H7 (cell line): ENCODE measurements at regions not wholly inside any gene's neighbourhood (a gene's known extent, or its start where the extent isn't known, plus 50 kb on each side); places are given as distances from the start of the nearest gene placed in this dataset.

ENCODE experiments used
- DNase-seq: peaks from one replicate; pipeline ENCODE4 v3.0.0; 2012
- H3K27me3 ChIP-seq: 2 replicates; pipeline ENCODE4 v1.6.0; 2011; ENCODE audit warnings: mild to moderate bottlenecking, low read length; ENCODE audit not compliant: control insufficient read depth, insufficient read depth
- H3K36me3 ChIP-seq: replicated peaks from 2 replicates; pipeline ENCODE4 v1.5.1; 2011; ENCODE audit warnings: low read length; ENCODE audit not compliant: control insufficient read depth, insufficient read depth
- H3K4me3 ChIP-seq: 2 replicates; pipeline ENCODE4 v1.5.1; 2011; ENCODE audit warnings: low read depth, mild to moderate bottlenecking, control low read depth, low read length, moderate library complexity; ENCODE audit not compliant: insufficient read depth

DNA sequence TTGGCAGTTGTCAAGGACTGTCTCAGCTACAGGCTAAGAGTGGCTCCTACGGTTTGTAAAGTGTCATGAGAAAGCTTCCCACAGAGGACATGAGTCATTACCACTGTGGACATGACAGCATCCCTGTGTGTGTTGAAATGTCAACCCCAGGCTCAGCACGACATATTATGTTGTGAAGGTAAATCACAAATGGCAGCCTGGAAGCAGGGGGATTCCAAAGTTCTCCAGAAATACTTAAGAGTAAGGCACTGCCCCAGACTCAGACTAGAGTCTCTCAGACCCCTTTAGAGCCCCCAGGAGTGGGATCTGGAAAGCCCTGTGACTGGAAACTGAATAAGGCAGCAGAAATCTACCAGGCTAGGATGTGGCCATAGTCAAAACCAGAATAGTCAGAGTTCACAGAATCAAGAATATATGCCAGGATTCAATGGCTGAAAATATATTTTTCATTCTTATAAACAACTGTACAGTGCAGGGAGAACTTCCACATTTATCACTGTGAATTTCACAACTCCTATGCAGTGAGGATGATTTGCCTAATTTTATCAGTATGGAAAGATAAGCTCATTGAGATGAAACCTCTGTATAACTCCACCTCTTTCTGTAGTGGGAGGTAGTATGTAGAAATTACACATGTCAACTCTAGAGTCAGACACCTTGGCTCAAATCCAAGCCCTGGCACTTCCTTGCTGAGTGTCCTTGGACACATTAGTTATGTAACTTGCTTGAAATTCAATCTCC lies 237.1 kb upstream of the CFAP20DC start:
- Histone ChIP-seq H3K27me3 (no peaks in the 10 kb centered on the region), H3K36me3 (no peaks in the 10 kb centered on the region), H3K4me3 (no peak overlapping the region)
- no peak for DNase-seq

DNA sequence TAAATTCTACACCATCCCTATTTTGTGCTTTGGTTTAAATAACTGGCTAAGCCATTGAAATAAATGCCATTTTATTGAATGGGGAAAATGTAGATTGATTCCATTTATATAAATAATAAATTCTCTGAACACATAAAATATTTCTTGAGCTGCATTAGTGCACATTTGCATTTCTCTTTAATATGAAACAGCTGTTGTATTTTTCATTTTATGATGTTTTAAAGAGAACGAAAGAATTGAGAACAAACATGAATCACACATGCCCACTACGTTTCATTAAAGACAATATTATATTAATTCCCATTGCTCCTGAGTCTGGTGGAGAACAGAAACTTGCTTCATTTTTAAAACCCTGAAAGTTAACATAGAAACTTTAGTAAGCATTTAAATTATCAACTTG lies 235.7 kb upstream of the CFAP20DC start:
- Histone ChIP-seq H3K36me3 (no peaks in the 10 kb centered on the region), H3K4me3 (no peak overlapping the region), H3K27me3 (no peaks in the 10 kb centered on the region)
- no peak for DNase-seq

DNA sequence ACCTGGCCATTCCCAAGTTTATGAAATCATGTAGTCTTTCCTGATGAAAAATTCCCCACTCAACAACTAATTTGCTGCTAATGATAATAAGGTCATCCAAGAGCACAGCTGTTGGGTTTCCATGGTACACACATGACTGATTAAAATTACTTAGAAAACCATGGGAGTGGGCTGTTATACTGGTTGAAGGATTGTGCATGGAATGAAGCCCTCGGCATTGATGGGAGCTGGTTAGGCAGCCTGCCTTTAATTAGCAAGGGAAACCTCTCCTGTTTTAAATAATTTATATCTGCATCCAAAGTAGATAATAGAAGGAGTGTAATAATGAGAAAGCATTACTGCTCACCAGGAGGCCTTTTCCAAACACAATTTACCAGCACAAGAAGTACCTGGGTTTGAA lies 235.1 kb upstream of the CFAP20DC start:
- Histone ChIP-seq H3K27me3 (no peaks in the 10 kb centered on the region), H3K36me3 (no peaks in the 10 kb centered on the region), H3K4me3 (no peak overlapping the region)
- DNase-seq, result no peak

DNA sequence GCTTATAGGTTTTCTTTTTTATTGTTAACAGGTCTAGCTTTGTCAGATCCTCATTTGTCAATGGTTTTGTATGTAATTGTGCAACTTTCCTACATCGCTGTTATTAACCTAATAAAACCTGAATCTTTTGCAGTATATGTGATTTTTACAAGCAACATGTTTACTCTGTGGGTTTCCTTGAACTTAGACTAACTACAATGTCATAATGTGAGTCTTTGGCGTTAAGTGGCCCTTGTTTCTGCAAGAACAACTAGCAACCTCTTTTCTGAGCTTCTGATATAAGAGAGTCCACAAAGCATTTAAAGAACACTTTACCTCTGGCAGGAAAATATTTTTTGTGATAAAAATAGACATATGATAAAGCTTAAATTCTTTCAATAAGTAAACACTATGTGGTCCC lies 230.3 kb upstream of the CFAP20DC start:
- Histone ChIP-seq H3K4me3 (no peak overlapping the region), H3K36me3 (no peaks in the 10 kb centered on the region), H3K27me3 (no peaks in the 10 kb centered on the region)
- no peak for DNase-seq

DNA sequence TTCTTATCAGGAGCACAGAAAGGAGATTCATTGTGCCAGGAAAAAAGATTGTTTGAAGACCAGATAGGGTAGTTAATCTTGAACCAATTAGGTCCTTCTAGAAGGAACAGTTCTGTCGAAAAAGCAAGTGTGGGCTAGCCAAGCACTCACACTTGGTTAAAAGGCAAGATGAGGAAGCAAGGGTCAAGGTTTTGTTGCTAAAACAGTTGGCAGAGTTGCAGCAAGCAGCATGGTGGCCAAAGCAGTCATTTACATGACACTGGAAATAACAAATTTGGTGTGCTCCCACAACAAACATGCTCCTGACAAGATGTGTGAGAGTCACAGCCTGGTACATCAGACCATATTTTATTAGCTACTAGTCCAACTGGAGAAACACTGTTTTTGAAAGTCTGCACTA lies 228.0 kb upstream of the CFAP20DC start:
- H3K27me3 ChIP-seq, result no peaks in the 10 kb centered on the region
- no peaks in the 10 kb centered on the region for H3K36me3 ChIP-seq
- DNase-seq, result no peak
- H3K4me3 ChIP-seq, result no peak overlapping the region

DNA sequence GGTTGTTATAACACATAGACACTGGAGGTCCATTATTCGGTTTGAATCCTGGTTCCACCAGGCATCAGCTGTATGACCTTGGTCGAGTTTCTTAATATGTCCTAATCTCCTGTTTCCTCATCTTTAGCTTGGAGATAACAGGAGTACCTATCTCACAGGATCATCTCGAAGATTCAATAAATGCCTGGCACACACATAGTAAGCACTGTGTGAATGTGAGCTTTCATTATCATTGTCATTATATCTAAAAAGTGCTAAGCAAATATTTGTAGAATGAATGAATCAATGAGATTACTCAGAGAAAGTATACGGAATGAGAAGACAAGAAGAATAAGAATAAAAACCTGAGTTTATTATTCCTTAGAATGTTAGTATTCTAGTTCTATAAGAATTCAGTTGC lies 227.4 kb upstream of the CFAP20DC start:
- Histone ChIP-seq H3K27me3 (no peaks in the 10 kb centered on the region), H3K4me3 (no peak overlapping the region)
- no peak for DNase-seq

DNA sequence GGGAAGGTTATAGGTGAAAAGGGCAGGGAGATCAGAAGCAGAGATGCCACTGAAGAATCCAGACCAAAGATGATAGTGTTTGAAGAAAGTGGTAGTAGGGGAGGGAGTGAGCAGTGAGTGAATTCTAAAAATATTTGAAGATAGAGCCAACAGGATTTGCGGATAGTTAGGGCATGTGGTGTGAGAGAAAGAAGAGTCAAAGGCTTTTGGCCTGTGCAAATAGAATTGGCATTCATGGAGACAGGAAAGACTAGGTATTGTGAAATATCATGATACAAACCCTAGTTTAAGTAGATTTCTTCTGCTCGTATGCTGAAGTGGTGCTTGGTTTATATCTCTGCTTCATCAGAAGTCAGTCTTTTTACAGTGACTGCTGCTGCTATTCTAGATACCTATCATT lies 224.2 kb upstream of the CFAP20DC start:
- no peaks in the 10 kb centered on the region for H3K36me3 ChIP-seq

More for the DNA sequence above, 227.4 kb upstream of the CFAP20DC start:
- no peaks in the 10 kb centered on the region for H3K36me3 ChIP-seq

DNA sequence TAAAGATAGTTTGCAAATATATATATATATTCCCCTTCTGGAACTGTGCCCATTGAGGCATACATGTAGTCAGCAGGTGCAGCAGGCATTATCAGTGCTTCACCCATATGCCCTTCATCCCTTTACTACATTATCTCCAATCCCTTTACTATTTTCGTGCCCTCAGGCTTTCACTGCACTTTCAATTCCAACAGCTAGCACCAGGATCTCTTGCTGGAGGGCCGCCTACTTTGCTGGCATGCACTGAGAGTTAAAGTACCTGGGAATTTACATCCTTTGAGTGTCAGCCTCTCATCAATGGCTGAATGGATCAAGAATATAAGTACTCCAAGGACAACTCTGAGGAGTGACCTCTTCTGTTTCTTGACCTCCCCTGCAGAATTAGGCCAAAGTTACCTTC lies 222.1 kb upstream of the CFAP20DC start:
- H3K36me3 ChIP-seq, result no peaks in the 10 kb centered on the region

More for the DNA sequence above, 224.2 kb upstream of the CFAP20DC start:
- Histone ChIP-seq H3K4me3 (no peak overlapping the region), H3K27me3 (no peaks in the 10 kb centered on the region)
- no peak for DNase-seq

DNA sequence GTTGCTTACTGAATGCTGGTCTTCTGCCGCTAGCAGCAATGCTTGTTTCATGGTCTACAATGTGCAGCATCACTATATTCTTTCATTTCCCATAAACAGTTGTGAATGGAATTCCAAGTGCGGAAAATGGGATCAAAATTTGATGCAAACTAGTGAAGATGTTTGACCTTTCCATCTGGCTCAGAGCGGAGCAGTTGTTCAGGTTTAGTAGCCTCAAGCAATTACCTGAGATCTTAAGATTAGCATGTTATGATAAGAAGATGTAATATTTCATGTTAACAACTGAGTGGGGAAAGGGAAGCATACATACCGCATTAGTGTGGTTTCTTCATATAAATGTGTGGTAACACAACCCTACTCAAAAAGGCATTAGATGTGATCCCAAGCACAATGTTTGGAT lies 221.1 kb upstream of the CFAP20DC start:
- Histone ChIP-seq H3K27me3 (no peaks in the 10 kb centered on the region), H3K36me3 (no peaks in the 10 kb centered on the region), H3K4me3 (no peak overlapping the region)
- no peak for DNase-seq

More for the DNA sequence above, 222.1 kb upstream of the CFAP20DC start:
- H3K27me3 ChIP-seq, result no peaks in the 10 kb centered on the region
- no peak overlapping the region for H3K4me3 ChIP-seq
- DNase-seq, result no peak

DNA sequence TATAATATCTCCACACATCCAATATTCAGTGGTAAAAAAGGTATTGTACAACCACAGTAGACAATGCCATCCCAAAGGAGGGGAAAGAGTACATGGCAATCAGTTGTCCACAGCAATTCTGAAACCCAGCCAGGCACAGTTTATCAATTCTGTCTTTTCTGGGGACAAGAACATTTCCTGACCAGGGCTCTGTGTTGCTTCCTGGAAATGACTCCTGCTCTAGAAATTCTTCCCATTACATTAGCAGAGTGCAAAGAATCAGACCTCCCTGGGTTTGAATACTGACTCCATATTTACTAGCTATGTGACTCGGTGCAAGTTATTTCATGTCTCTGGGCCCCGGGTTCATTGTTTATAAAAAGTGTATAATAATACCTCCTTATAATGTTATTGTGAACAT lies 220.4 kb upstream of the CFAP20DC start:
- no peak for DNase-seq
- no peaks in the 10 kb centered on the region for H3K27me3 ChIP-seq
- no peak overlapping the region for H3K4me3 ChIP-seq
- H3K36me3 ChIP-seq, result no peaks in the 10 kb centered on the region

DNA sequence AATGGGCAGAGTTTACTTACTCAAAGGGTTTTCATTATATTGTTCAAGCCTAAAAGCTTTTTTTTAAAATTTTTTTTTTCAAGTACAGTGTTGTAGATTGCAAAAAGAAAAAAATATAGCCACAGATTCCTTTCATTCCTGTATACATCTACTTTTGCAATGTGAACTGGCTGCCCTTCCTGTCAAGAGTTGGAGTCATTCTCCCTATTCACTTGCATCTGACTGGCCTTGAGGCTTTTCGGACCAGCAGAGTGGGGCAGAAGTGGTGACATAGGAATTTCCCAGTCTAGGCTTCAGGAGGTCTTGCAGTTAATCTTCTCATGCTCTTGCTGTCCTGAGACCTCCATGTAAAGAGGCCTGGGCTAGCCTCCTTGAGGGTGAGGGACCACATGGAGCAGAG lies 218.3 kb upstream of the CFAP20DC start:
- DNase-seq, result no peak
- H3K4me3 ChIP-seq, result no peak overlapping the region
- no peaks in the 10 kb centered on the region for H3K27me3 ChIP-seq
- H3K36me3 ChIP-seq, result no peaks in the 10 kb centered on the region

DNA sequence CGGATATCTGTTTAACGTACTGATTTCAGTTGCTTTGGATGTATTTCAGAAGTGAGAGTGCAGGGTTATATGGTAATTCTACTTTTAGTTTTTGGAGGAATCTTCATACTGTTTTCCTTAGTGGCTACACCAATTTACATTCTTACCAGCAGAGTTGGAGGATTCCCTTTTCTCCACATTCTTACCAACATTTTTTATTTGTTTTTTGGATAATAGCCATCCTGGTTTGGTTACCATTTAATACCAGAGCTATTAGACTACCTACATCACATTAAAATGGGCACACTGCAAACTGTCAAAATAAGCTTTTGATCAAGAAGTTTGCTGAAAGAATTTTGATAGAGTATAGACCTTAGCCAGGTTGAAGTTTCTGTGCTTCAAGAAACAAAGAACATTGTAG lies 217.2 kb upstream of the CFAP20DC start:
- H3K4me3 ChIP-seq, result no peak overlapping the region
- no peaks in the 10 kb centered on the region for H3K27me3 ChIP-seq
- no peak for DNase-seq

DNA sequence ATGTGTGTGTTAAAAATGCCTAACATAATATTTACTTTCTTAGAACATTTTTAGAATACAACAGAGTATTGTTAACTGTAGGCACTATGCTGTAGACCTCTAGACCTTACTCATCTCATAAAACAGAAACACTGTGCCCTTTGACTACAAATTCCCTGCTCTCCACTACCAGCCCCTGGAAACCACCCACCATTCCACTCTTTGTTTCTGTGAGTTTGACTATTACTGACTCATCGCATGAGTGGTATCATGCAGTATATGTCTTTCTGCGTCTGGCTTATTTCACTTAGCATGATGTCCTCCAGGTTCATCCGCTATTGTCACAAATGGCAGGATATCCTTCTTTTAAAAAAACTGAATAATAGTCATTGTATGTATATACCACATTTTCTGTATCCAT lies 216.7 kb upstream of the CFAP20DC start:
- Histone ChIP-seq H3K27me3 (no peaks in the 10 kb centered on the region), H3K36me3 (no peaks in the 10 kb centered on the region), H3K4me3 (no peak overlapping the region)
- no peak for DNase-seq

More for the DNA sequence above, 217.2 kb upstream of the CFAP20DC start:
- no peaks in the 10 kb centered on the region for H3K36me3 ChIP-seq

DNA sequence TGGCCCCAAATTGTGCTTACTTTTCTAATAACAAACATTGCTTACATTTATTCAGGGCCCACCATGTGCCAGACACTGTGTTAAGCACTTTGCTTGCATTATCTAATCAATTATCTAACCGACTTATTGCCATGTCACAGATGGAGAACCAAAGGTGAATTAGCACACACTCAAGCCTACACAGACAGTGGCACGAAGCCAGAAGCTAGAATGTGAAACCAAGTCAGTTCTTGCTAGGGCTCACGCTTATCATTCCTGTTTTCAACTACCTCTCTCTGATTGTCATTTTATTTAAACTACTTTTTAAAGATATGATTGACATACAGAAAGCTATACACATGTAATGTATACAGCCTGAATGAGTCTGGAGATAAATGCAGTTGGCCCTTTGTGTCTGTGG lies 215.7 kb upstream of the CFAP20DC start:
- no peaks in the 10 kb centered on the region for H3K36me3 ChIP-seq
- DNase-seq, result no peak
- no peaks in the 10 kb centered on the region for H3K27me3 ChIP-seq
- no peak overlapping the region for H3K4me3 ChIP-seq

DNA sequence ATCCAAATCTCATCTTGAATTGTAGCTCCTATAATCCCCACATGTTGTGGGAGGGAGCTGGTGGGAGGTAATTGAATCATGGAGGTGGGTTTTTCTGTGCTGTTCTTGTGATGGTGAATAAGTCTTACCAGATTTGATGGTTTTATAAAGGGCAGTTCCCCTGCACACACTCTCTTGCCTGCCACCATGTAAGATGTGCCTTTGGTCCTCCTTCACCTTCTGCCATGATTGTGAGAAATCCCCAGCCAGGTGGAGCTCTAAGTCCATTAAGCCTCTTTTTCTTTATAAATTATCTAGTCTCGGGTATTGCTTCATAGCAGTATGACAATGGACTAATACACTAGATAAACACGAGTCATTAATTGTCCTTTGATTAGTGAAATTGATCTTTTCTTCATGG lies 214.5 kb upstream of the CFAP20DC start:
- Histone ChIP-seq H3K36me3 (no peaks in the 10 kb centered on the region), H3K4me3 (no peak overlapping the region), H3K27me3 (no peaks in the 10 kb centered on the region)
- DNase-seq, result no peak

DNA sequence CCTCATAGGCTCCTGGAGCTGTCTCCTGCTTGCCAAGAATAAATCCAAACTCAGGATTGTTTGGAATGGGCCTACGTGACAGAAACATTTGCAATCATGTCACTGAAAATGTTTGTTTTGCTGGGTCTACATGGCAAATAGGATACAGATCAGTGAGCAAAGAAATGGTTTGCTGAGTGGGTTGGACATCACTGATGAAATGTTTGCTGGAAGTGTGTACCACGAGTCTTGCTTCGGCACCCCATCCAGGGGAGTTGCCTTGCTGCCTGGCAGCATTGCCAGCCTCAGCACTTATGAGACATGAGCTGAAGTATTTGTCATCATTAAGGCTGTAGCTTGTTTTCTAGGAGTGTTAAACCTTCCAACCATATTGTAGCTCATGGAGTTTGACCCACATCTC lies 213.3 kb upstream of the CFAP20DC start:
- H3K4me3 ChIP-seq, result no peak overlapping the region
- no peaks in the 10 kb centered on the region for H3K36me3 ChIP-seq
- H3K27me3 ChIP-seq, result no peaks in the 10 kb centered on the region
- DNase-seq, result no peak
